Mesendoderm (in vitro differentiated cells): ENCODE measurements at regions not wholly inside any gene's neighbourhood (a gene's known extent, or its start where the extent isn't known, plus 50 kb on each side); places are given as distances from the start of the nearest gene placed in this dataset.

Source experiments
- DNase-seq: peaks from one replicate; pipeline ENCODE4 v3.0.0; 2013
- H2AK5ac ChIP-seq: 2 replicates; pipeline ENCODE4 v1.6.1; 2013; ENCODE audit warnings: low read length, inconsistent platforms
- H2BK120ac ChIP-seq: 2 replicates; pipeline ENCODE4 v1.6.1; 2013; ENCODE audit warnings: low read depth, mild to moderate bottlenecking, low read length, moderate library complexity, mixed read lengths
- H2BK15ac ChIP-seq: replicated peaks from 2 replicates; pipeline ENCODE4 v1.6.1; 2013; ENCODE audit warnings: low read depth, mild to moderate bottlenecking, moderate library complexity
- H2BK5ac ChIP-seq: 2 replicates; pipeline ENCODE4 v1.6.1; 2013; ENCODE audit warnings: low read length, inconsistent platforms
- H3K18ac ChIP-seq: 2 replicates; pipeline ENCODE4 v1.6.1; 2013; ENCODE audit warnings: mild to moderate bottlenecking, low read length, mixed read lengths
- H3K23ac ChIP-seq: one replicate; pipeline ENCODE4 v1.6.1; 2013; ENCODE audit warnings: low read length
- H3K27ac ChIP-seq: 2 replicates; pipeline ENCODE4 v1.5.1; 2013; ENCODE audit warnings: low read depth, mild to moderate bottlenecking, inconsistent platforms, low read length, moderate library complexity
- H3K27me3 ChIP-seq: 2 replicates; pipeline ENCODE4 v1.6.1; 2013; ENCODE audit warnings: low read length, control low read depth, mild to moderate bottlenecking, inconsistent platforms; ENCODE audit not compliant: insufficient read depth, poor library complexity
- H3K36me3 ChIP-seq: 2 replicates; pipeline ENCODE4 v1.6.1; 2013; ENCODE audit warnings: low read length, inconsistent platforms; ENCODE audit not compliant: control insufficient read depth, insufficient read depth
- H3K4ac ChIP-seq: one replicate; pipeline ENCODE4 v1.6.1; 2013; ENCODE audit warnings: low read depth, mild to moderate bottlenecking, low read length, moderate library complexity
- H3K4me1 ChIP-seq: 2 replicates; pipeline ENCODE4 v1.6.1; 2013; ENCODE audit warnings: low read depth, low read length, inconsistent platforms; ENCODE audit not compliant: control insufficient read depth
- H3K4me2 ChIP-seq: 2 replicates; pipeline ENCODE4 v1.6.1; 2013; ENCODE audit warnings: low read length
- H3K4me3 ChIP-seq: 2 replicates; pipeline ENCODE4 v1.5.1; 2013; ENCODE audit warnings: mild to moderate bottlenecking, low read length
- H3K56ac ChIP-seq: one replicate; pipeline ENCODE4 v1.6.1; 2013; ENCODE audit warnings: low read length
- H3K79me1 ChIP-seq: 2 replicates; pipeline ENCODE4 v1.6.1; 2013; ENCODE audit warnings: low read length, inconsistent platforms
- H3K79me2 ChIP-seq: 2 replicates; pipeline ENCODE4 v1.6.1; 2013; ENCODE audit warnings: mild to moderate bottlenecking, low read length; ENCODE audit not compliant: control insufficient read depth, insufficient read depth
- H3K9ac ChIP-seq: 2 replicates; pipeline ENCODE4 v1.6.1; 2013; ENCODE audit warnings: low read length, inconsistent platforms
- H4K5ac ChIP-seq: one replicate; pipeline ENCODE4 v1.6.1; 2013; ENCODE audit warnings: low read length
- H4K8ac ChIP-seq: one replicate; pipeline ENCODE4 v1.6.1; 2013; ENCODE audit warnings: low read depth, mild to moderate bottlenecking, control low read depth, low read length, moderate library complexity
- WGBS: extraction: QIAGEN DNeasy Blood & Tissue Kit; methylation state at CpG from one replicate; pipeline ENCODE4 v1.1.7; 2013; ENCODE audit warnings: low lambda C conversion rate, missing lambda C conversion rate; ENCODE audit not compliant: insufficient coverage; ENCODE audit errors: extremely low coverage; 5-methylcytosine and 5-hydroxymethylcytosine counted together

- no peak overlapping the region for H3K9ac ChIP-seq
- H3K4ac ChIP-seq = peak overlapping the region; percentile 64
- H3K56ac ChIP-seq = peak overlapping the region; percentile 17
- no peak overlapping the region for H2BK120ac ChIP-seq
- no peak overlapping the region for H3K18ac ChIP-seq
- no peak overlapping the region for H2BK15ac ChIP-seq
- H3K4me1 ChIP-seq = peaks cover 17% of the 10 kb centered on the region
- H3K23ac ChIP-seq = no peak overlapping the region
- H2AK5ac ChIP-seq = no peak overlapping the region
- no peak for DNase-seq
- no peak overlapping the region for H4K5ac ChIP-seq
- H3K27me3 ChIP-seq = no peaks in the 10 kb centered on the region
- H3K36me3 ChIP-seq = no peaks in the 10 kb centered on the region
- no peaks in the 10 kb centered on the region for H3K79me2 ChIP-seq
- no peak overlapping the region for H3K27ac ChIP-seq
- H4K8ac ChIP-seq = no peak overlapping the region
- H3K4me3 ChIP-seq = no peak overlapping the region
- no peak overlapping the region for H3K4me2 ChIP-seq
- no peaks in the 10 kb centered on the region for H3K79me1 ChIP-seq
- no CpG with 5 or more reads among the region's 7 CpGs for WGBS
- no peak overlapping the region for H2BK5ac ChIP-seq
Measured at GRCh38 chr1:116852367-116852766, 57.3 kb upstream of the PTGFRN start.

GRCh38 chr1:116852910-116853309, 56.8 kb upstream of the PTGFRN start:
- H3K36me3 ChIP-seq = no peaks in the 10 kb centered on the region
- H3K9ac ChIP-seq = no peak overlapping the region
- no peak overlapping the region for H2BK120ac ChIP-seq
- no peak overlapping the region for H3K4ac ChIP-seq
- H3K4me1 ChIP-seq = peaks cover 17% of the 10 kb centered on the region
- H3K23ac ChIP-seq = no peak overlapping the region
- peak overlapping the region; percentile 38 for H2AK5ac ChIP-seq
- H3K79me2 ChIP-seq = no peaks in the 10 kb centered on the region
- no peaks in the 10 kb centered on the region for H3K27me3 ChIP-seq
- H3K4me3 ChIP-seq = no peak overlapping the region
- peak overlapping the region; percentile 43 for H2BK5ac ChIP-seq
- H3K56ac ChIP-seq = peak overlapping the region; percentile 62
- H3K4me2 ChIP-seq = no peak overlapping the region
- DNase-seq = peak; percentile 94
- no peak overlapping the region for H4K5ac ChIP-seq
- no CpG with 5 or more reads among the region's 3 CpGs for WGBS
- H4K8ac ChIP-seq = no peak overlapping the region
- H3K79me1 ChIP-seq = no peaks in the 10 kb centered on the region
- peak overlapping the region; percentile 38 for H3K27ac ChIP-seq
- H3K18ac ChIP-seq = no peak overlapping the region
- no peak overlapping the region for H2BK15ac ChIP-seq

- WGBS = no CpG with 5 or more reads among the region's 4 CpGs
- H3K4me3 ChIP-seq = no peak overlapping the region
Measured at GRCh38 chr1:116853680-116854402, 55.9 kb upstream of the PTGFRN start.

GRCh38 chr1:116854403-116854690, 55.4 kb upstream of the PTGFRN start:
- Histone ChIP-seq H3K56ac (no peak overlapping the region), H3K23ac (no peak overlapping the region), H4K8ac (no peak overlapping the region), H3K4ac (no peak overlapping the region), H3K79me1 (no peaks in the 10 kb centered on the region), H3K36me3 (no peaks in the 10 kb centered on the region), H3K9ac (no peak overlapping the region), H3K27ac (peak overlapping the region; percentile 75), H2BK120ac (no peak overlapping the region), H3K4me1 (peaks cover 17% of the 10 kb centered on the region), H3K4me3 (no peak overlapping the region), H2AK5ac (no peak overlapping the region), H3K79me2 (no peaks in the 10 kb centered on the region), H4K5ac (no peak overlapping the region), H2BK5ac (peak overlapping the region; percentile 5), H3K18ac (no peak overlapping the region), H2BK15ac (no peak overlapping the region), H3K27me3 (no peaks in the 10 kb centered on the region), H3K4me2 (no peak overlapping the region)
- no CpG with 5 or more reads among the region's 2 CpGs for WGBS
- DNase-seq = no peak

More at GRCh38 chr1:116853680-116854402, 55.9 kb upstream of the PTGFRN start:
- no peak overlapping the region for H3K4me2 ChIP-seq
- no peak overlapping the region for H4K8ac ChIP-seq
- no peaks in the 10 kb centered on the region for H3K79me2 ChIP-seq
- no peak overlapping the region for H4K5ac ChIP-seq
- no peak overlapping the region for H2AK5ac ChIP-seq
- H3K36me3 ChIP-seq = no peaks in the 10 kb centered on the region
- peak overlapping the region; percentile 68 for H3K27ac ChIP-seq
- peak overlapping the region; percentile 40 for H3K56ac ChIP-seq
- no peak overlapping the region for H3K9ac ChIP-seq
- peaks cover 17% of the 10 kb centered on the region for H3K4me1 ChIP-seq
- no peak overlapping the region for H3K4ac ChIP-seq
- H3K79me1 ChIP-seq = no peaks in the 10 kb centered on the region
- no peaks in the 10 kb centered on the region for H3K27me3 ChIP-seq
- no peak overlapping the region for H3K23ac ChIP-seq
- H2BK15ac ChIP-seq = no peak overlapping the region
- peak overlapping the region; percentile 0 for H2BK5ac ChIP-seq
- H2BK120ac ChIP-seq = peak overlapping the region; percentile 57
- peak overlapping the region; percentile 34 for H3K18ac ChIP-seq
- DNase-seq = peak; percentile 95

- Histone ChIP-seq H2BK15ac (no peak overlapping the region), H3K79me2 (no peaks in the 10 kb centered on the region), H3K27ac (peak overlapping the region; percentile 75), H2AK5ac (no peak overlapping the region), H3K27me3 (no peaks in the 10 kb centered on the region), H3K4me2 (no peak overlapping the region), H3K9ac (no peak overlapping the region), H3K79me1 (no peaks in the 10 kb centered on the region), H2BK5ac (peak overlapping the region; percentile 39), H4K8ac (no peak overlapping the region), H3K23ac (no peak overlapping the region), H3K36me3 (no peaks in the 10 kb centered on the region), H3K18ac (peak overlapping the region; percentile 42), H3K4me3 (no peak overlapping the region), H3K4ac (no peak overlapping the region), H3K56ac (no peak overlapping the region), H4K5ac (no peak overlapping the region), H2BK120ac (no peak overlapping the region), H3K4me1 (peaks cover 18% of the 10 kb centered on the region)
- WGBS = 100% methylated on average over 1 of the region's 3 CpGs
- no peak for DNase-seq
Measured at GRCh38 chr1:116854716-116855115, 55.0 kb upstream of the PTGFRN start.

GRCh38 chr1:116855191-116855619, 54.5 kb upstream of the PTGFRN start:
- H3K4me3 ChIP-seq = no peak overlapping the region
- H4K8ac ChIP-seq = no peak overlapping the region
- no peak overlapping the region for H3K23ac ChIP-seq
- H3K18ac ChIP-seq = peak overlapping the region; percentile 42
- H3K79me2 ChIP-seq = no peaks in the 10 kb centered on the region
- H3K56ac ChIP-seq = peak overlapping the region; percentile 1
- no peaks in the 10 kb centered on the region for H3K27me3 ChIP-seq
- H3K79me1 ChIP-seq = no peaks in the 10 kb centered on the region
- H3K9ac ChIP-seq = no peak overlapping the region
- peak overlapping the region; percentile 39 for H2BK5ac ChIP-seq
- no peak overlapping the region for H3K4me2 ChIP-seq
- H3K4me1 ChIP-seq = peaks cover 22% of the 10 kb centered on the region
- no peak overlapping the region for H2BK15ac ChIP-seq
- H2AK5ac ChIP-seq = no peak overlapping the region
- peak; percentile 56 for DNase-seq
- H4K5ac ChIP-seq = no peak overlapping the region
- peak overlapping the region; percentile 75 for H3K27ac ChIP-seq
- H2BK120ac ChIP-seq = peak overlapping the region; percentile 1
- no CpG with 5 or more reads among the region's 5 CpGs for WGBS
- no peaks in the 10 kb centered on the region for H3K36me3 ChIP-seq
- peak overlapping the region; percentile 8 for H3K4ac ChIP-seq
